ENCODE measurements at regions not wholly inside any gene's neighbourhood (a gene's known extent, or its start where the extent isn't known, plus 50 kb on each side); places are given as distances from the start of the nearest gene placed in this dataset.
"Not testable (repeated sequence)": the region's sequence is repeated elsewhere in the genome, so short reads cannot be mapped to it uniquely, and the experiment has no call there.

DNA sequence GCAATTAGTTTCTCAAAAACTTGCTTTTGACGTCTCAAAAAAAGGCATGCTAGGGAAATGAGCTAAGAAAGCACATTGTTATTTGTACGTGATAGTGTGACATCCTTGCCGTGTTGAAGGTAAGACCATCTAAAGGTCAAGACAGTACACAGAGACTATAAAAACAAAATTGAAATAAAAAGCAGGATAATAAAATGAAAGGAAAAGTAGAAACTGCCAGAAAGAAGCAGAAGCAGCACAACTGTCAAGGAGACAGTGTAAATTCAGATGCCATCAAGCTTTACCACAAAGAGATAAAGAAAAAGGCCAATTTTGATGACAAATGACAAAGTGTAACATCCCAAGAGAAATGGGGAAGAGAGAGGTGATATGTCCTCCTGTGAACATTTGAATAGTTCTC is 76.5 kb downstream of the RGS2 start:
- not testable (repeated sequence) for H3K27me3 ChIP-seq (ENCODE audit: control insufficient read depth, insufficient read depth, low read length); H3K4me2 ChIP-seq (ENCODE audit: low read length); H3K4me3 ChIP-seq (ENCODE audit: low read length); H3K9me3 ChIP-seq (replicated peaks; ENCODE audit: low read length); H3K4me1 ChIP-seq (ENCODE audit: control insufficient read depth, insufficient read depth, low read length); H3K36me3 ChIP-seq (ENCODE audit: insufficient read depth, low read length); H3K9ac ChIP-seq (ENCODE audit: low read depth, low read length)

DNA sequence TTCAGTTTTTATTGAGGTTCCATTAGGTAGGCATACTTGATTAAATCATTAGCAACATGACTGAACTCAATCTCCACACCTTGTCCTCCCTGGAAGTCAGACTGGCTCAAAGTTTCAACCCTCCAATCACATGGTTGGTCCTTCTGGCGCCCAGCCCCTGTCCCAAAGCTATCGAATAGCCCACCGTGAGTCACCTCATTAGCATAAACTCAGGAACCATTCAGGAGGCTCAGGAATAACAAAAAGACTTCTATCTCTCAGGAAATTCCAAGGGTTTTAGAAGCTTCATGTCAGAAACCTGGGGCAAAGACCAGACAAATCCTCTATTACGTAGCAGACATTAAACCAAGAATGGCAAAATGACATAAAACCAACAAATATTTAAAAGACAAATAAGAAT is 78.6 kb downstream of the RGS2 start:
- Histone ChIP-seq H3K4me1 (ENCODE audit: control insufficient read depth, insufficient read depth, low read length) (no peaks in the 10 kb centered on the region), H3K4me3 (ENCODE audit: low read length) (no peak overlapping the region), H3K4me2 (ENCODE audit: low read length) (no peak overlapping the region), H3K36me3 (ENCODE audit: insufficient read depth, low read length) (no peaks in the 10 kb centered on the region), H3K9ac (ENCODE audit: low read depth, low read length) (no peak overlapping the region), H3K9me3 (replicated peaks; ENCODE audit: low read length) (no peaks in the 10 kb centered on the region), H3K27me3 (ENCODE audit: control insufficient read depth, insufficient read depth, low read length) (no peaks in the 10 kb centered on the region)

DNA sequence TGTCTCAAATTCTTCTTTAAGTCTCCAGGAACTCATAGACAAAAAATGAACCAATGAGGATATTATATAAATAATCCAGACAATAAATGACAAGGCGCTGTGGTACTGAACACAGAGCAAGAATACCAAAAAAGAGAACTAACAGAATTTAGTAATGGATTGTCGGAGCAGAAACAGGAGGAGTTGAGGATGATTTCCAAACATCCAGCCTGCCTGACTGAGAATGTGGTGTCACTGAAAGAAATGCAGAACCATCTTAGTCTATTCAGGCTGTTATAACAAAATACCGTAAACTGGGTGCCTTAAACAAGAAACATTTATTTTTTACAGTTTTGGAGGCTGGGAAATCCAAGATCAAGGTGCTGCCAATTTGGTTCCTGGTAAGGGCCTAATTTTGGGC is 79.7 kb downstream of the RGS2 start:
- no peaks in the 10 kb centered on the region for H3K4me1 ChIP-seq (ENCODE audit: control insufficient read depth, insufficient read depth, low read length)
- no peak overlapping the region for H3K9ac ChIP-seq (ENCODE audit: low read depth, low read length)
- no peak overlapping the region for H3K4me3 ChIP-seq (ENCODE audit: low read length)
- H3K9me3 ChIP-seq (replicated peaks; ENCODE audit: low read length): no peaks in the 10 kb centered on the region
- no peaks in the 10 kb centered on the region for H3K36me3 ChIP-seq (ENCODE audit: insufficient read depth, low read length)
- H3K27me3 ChIP-seq (ENCODE audit: control insufficient read depth, insufficient read depth, low read length): no peaks in the 10 kb centered on the region
- H3K4me2 ChIP-seq (ENCODE audit: low read length): no peak overlapping the region

DNA sequence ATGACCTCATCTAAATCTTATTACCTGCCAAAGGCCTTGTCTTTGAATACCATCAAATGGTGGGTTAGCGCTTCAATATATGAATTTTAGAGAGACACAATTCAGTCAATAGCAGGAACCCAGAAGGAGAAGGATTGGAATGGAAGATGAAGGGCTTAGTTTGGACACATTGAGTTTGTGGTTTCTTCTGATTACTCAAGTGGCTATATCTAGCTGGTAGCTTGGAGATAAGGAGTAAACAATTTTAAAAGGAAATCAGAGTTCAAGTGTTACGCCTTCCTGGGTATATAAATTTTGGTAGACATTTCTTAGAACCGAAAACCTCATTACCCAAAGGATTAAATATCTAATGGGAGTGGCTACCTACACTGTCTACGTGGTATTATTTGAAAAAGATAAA is 80.2 kb downstream of the RGS2 start:
- Histone ChIP-seq H3K4me2 (ENCODE audit: low read length) (no peak overlapping the region), H3K27me3 (ENCODE audit: control insufficient read depth, insufficient read depth, low read length) (no peaks in the 10 kb centered on the region), H3K9me3 (replicated peaks; ENCODE audit: low read length) (no peaks in the 10 kb centered on the region), H3K4me3 (ENCODE audit: low read length) (no peak overlapping the region), H3K4me1 (ENCODE audit: control insufficient read depth, insufficient read depth, low read length) (no peaks in the 10 kb centered on the region), H3K9ac (ENCODE audit: low read depth, low read length) (no peak overlapping the region), H3K36me3 (ENCODE audit: insufficient read depth, low read length) (no peaks in the 10 kb centered on the region)

DNA sequence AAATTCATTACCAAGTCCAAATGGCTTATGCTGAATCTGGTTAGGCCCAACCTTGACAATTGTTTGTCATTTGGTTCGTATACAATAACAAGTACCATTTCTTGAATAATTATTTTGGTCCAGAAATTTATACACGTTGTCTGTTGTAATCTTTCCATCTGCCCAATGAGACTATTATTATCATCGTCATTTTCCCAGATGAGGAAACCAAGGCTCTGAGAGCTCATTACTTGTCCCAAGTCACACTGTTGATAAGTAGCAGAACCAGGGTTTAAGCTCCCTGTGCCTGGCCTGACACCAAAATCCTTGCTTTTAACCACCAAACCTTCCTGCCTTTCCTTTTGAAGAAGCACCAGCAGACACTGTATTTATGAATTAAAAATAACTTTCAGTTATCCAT is 81.3 kb downstream of the RGS2 start:
- no peaks in the 10 kb centered on the region for H3K27me3 ChIP-seq (ENCODE audit: control insufficient read depth, insufficient read depth, low read length)
- H3K36me3 ChIP-seq (ENCODE audit: insufficient read depth, low read length): no peaks in the 10 kb centered on the region
- H3K4me2 ChIP-seq (ENCODE audit: low read length): no peak overlapping the region
- no peak overlapping the region for H3K4me3 ChIP-seq (ENCODE audit: low read length)
- H3K4me1 ChIP-seq (ENCODE audit: control insufficient read depth, insufficient read depth, low read length): no peaks in the 10 kb centered on the region
- no peaks in the 10 kb centered on the region for H3K9me3 ChIP-seq (replicated peaks; ENCODE audit: low read length)
- H3K9ac ChIP-seq (ENCODE audit: low read depth, low read length): no peak overlapping the region

DNA sequence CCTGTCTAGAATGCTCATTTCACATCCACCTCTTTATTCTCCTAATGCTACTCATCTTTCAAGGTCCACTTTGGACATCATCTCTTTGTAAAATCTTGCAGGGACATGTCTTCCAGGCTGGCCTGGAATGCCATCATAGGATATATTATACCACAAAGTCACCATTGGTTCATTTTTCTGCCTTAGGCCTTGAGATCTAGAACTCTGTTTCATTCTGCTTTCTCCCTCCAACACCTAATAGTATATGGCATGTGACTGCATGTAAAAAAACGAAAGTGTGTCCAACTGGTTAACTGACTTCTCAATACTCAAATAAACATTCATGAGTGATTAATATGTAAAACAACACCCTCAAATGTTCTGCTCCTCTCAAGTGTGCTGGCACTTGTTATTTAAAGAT is 84.1 kb downstream of the RGS2 start:
- no peaks in the 10 kb centered on the region for H3K9me3 ChIP-seq (replicated peaks; ENCODE audit: low read length)
- no peak overlapping the region for H3K4me3 ChIP-seq (ENCODE audit: low read length)
- no peaks in the 10 kb centered on the region for H3K27me3 ChIP-seq (ENCODE audit: control insufficient read depth, insufficient read depth, low read length)
- no peaks in the 10 kb centered on the region for H3K4me1 ChIP-seq (ENCODE audit: control insufficient read depth, insufficient read depth, low read length)
- no peak overlapping the region for H3K4me2 ChIP-seq (ENCODE audit: low read length)
- H3K36me3 ChIP-seq (ENCODE audit: insufficient read depth, low read length): no peaks in the 10 kb centered on the region
- H3K9ac ChIP-seq (ENCODE audit: low read depth, low read length): no peak overlapping the region

DNA sequence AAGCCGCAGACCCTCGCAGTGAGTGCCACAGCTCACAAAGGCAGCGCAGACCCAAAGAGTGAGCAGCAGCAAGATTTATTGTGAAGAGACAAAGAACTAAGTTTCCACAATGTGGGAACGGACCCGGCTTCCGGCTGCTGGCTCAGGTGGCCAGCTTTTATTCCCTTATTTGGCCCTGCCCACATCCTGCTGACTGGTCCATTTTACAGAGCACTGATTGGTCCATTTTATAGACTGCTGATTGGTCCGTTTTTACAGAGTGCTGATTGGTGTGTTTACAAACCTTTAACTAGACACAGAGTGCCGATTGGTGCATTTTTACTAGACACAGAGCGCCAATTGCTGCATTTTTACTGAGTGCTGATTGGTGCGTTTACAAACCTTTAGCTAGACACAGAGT is 86.6 kb downstream of the RGS2 start:
- H3K4me3 ChIP-seq (ENCODE audit: low read length); H3K4me2 ChIP-seq (ENCODE audit: low read length); H3K36me3 ChIP-seq (ENCODE audit: insufficient read depth, low read length); H3K9me3 ChIP-seq (replicated peaks; ENCODE audit: low read length); H3K27me3 ChIP-seq (ENCODE audit: control insufficient read depth, insufficient read depth, low read length); H3K4me1 ChIP-seq (ENCODE audit: control insufficient read depth, insufficient read depth, low read length); H3K9ac ChIP-seq (ENCODE audit: low read depth, low read length): not testable (repeated sequence)

DNA sequence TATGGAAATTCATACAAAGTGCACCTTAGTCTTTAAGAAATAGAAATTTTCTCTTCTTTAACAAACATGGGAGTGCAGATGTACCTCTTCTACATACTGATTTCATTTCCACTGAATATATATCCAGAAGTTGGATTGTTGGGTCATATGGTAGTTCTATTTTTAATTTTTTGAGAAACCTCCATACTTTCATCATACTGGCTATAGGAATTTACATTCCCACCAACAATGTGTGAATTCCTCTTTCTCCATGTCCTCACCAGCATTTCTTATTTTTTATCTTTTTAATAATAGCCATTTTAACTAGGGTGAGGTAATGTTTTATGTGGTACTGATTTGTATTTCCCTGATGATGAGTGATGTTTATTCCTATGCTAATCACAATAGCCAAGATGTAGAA is 87.5 kb downstream of the RGS2 start:
- H3K9ac ChIP-seq (ENCODE audit: low read depth, low read length): no peak overlapping the region
- H3K4me1 ChIP-seq (ENCODE audit: control insufficient read depth, insufficient read depth, low read length): no peaks in the 10 kb centered on the region
- no peak overlapping the region for H3K4me3 ChIP-seq (ENCODE audit: low read length)
- H3K36me3 ChIP-seq (ENCODE audit: insufficient read depth, low read length): no peaks in the 10 kb centered on the region
- H3K4me2 ChIP-seq (ENCODE audit: low read length): no peak overlapping the region
- no peaks in the 10 kb centered on the region for H3K9me3 ChIP-seq (replicated peaks; ENCODE audit: low read length)
- no peaks in the 10 kb centered on the region for H3K27me3 ChIP-seq (ENCODE audit: control insufficient read depth, insufficient read depth, low read length)

DNA sequence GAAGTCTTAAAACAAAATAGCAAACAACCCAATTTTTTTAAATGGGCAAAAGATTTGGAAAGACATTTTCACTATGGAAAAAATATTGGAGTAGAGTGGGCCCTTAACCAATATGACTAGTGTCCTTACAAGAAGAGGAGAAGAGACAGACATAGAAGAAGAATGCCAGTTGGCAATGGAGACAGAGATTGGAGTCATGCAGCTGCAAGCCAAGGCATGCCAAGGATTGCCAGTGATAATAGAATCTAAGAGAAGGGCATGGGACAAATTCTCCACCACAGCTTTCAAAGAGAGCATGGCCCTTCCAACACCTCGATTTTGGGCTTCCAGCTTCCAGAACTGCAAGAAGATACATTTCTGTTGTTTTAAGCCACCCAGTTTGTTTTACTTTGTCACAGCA is 92.7 kb downstream of the RGS2 start:
- H3K9me3 ChIP-seq (replicated peaks; ENCODE audit: low read length): no peaks in the 10 kb centered on the region
- H3K27me3 ChIP-seq (ENCODE audit: control insufficient read depth, insufficient read depth, low read length): no peaks in the 10 kb centered on the region

DNA sequence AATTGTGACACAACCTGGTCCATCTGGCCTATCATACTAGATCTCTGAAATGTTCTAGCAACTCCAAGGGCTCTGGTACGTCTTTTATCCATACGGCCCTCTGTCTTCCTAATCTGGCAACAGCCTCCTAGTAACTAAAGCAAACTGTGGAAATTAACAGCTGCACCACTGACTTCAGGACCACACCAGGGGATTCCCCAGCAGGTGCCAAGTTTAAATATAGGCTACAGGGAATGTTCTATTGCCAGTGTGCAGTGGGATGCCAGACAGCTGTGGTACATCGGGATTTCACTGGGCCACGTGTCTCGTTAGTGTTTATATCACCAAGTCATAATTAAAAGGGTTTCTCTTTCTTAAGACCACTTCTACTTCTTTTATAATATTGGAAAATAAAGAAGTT is 94.3 kb downstream of the RGS2 start:
- H3K9me3 ChIP-seq (replicated peaks; ENCODE audit: low read length): no peaks in the 10 kb centered on the region
- no peaks in the 10 kb centered on the region for H3K27me3 ChIP-seq (ENCODE audit: control insufficient read depth, insufficient read depth, low read length)
- H3K4me2 ChIP-seq (ENCODE audit: low read length): no peak overlapping the region
- no peak overlapping the region for H3K9ac ChIP-seq (ENCODE audit: low read depth, low read length)
- H3K4me3 ChIP-seq (ENCODE audit: low read length): no peak overlapping the region
- no peaks in the 10 kb centered on the region for H3K36me3 ChIP-seq (ENCODE audit: insufficient read depth, low read length)
- peaks cover 49% of the 10 kb centered on the region for H3K4me1 ChIP-seq (ENCODE audit: control insufficient read depth, insufficient read depth, low read length)

More for the DNA sequence above, 92.7 kb downstream of the RGS2 start:
- H3K4me2 ChIP-seq (ENCODE audit: low read length): no peak overlapping the region
- H3K4me3 ChIP-seq (ENCODE audit: low read length): no peak overlapping the region
- H3K9ac ChIP-seq (ENCODE audit: low read depth, low read length): no peak overlapping the region
- peaks cover 32% of the 10 kb centered on the region for H3K4me1 ChIP-seq (ENCODE audit: control insufficient read depth, insufficient read depth, low read length)
- H3K36me3 ChIP-seq (ENCODE audit: insufficient read depth, low read length): no peaks in the 10 kb centered on the region

DNA sequence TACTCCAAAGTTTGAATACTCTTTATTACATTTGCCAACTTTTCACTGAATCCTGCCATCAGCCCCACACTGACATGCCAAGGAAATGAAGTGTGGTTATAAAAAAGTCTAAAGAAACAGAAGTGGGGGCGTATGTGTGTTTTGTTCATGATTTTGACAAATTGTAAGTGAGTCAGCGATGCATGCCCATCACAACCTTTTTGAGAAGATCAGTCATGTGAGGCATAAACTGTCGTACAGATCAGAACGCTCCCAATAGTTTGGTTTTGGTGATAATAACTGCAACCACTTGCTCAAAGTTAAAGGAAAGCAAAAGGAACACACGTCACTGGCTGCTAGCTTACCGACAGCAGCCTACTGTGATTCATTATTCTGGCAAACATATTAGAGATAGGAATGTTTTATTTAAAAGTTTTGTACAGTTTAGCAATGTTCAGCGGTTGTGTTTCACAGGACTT is 95.6 kb downstream of the RGS2 start:
- Histone ChIP-seq H3K9ac (ENCODE audit: low read depth, low read length) (peak overlapping the region; percentile 87), H3K9me3 (replicated peaks; ENCODE audit: low read length) (no peaks in the 10 kb centered on the region), H3K4me2 (ENCODE audit: low read length) (peak overlapping the region; percentile 74), H3K27me3 (ENCODE audit: control insufficient read depth, insufficient read depth, low read length) (no peaks in the 10 kb centered on the region), H3K4me3 (ENCODE audit: low read length) (peak overlapping the region; percentile 54), H3K36me3 (ENCODE audit: insufficient read depth, low read length) (no peaks in the 10 kb centered on the region), H3K4me1 (ENCODE audit: control insufficient read depth, insufficient read depth, low read length) (peaks cover 59% of the 10 kb centered on the region)

DNA sequence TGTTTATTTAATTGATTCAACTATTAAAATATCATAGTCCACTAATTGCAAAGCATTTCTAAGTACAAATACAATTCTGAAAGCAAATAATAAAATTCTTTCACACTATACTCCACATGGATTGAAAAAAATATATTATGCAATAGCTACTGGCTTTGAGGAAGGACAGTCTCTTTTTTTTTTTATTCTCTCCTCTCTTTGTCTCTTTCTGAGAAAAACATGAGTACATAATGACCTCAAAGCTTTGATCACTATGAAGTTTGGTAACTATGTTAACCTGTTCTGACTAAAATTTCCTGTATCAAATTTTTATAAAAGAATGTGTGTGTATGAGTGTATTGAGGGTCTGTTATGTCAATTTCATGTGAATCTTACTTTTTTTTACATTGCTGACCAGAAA is 96.2 kb downstream of the RGS2 start:
- no peaks in the 10 kb centered on the region for H3K27me3 ChIP-seq (ENCODE audit: control insufficient read depth, insufficient read depth, low read length)
- H3K9ac ChIP-seq (ENCODE audit: low read depth, low read length): peak overlapping the region; percentile 87
- H3K9me3 ChIP-seq (replicated peaks; ENCODE audit: low read length): no peaks in the 10 kb centered on the region
- H3K4me1 ChIP-seq (ENCODE audit: control insufficient read depth, insufficient read depth, low read length): peaks cover 59% of the 10 kb centered on the region
- peak overlapping the region; percentile 54 for H3K4me3 ChIP-seq (ENCODE audit: low read length)
- no peaks in the 10 kb centered on the region for H3K36me3 ChIP-seq (ENCODE audit: insufficient read depth, low read length)
- H3K4me2 ChIP-seq (ENCODE audit: low read length): peak overlapping the region; percentile 74
